Nephron progenitor cell (in vitro differentiated cells): ENCODE measurements at regions not wholly inside any gene's neighbourhood (a gene's known extent, or its start where the extent isn't known, plus 50 kb on each side); places are given as distances from the start of the nearest gene placed in this dataset.

Experiments
- DNase-seq: peaks from one replicate; pipeline ENCODE4 v3.0.0; 2021
- H3K27ac Mint-ChIP-seq: 2 replicates; pipeline ENCODE4 v1.8.0; 2021; ENCODE audit warnings: mild to moderate bottlenecking, moderate library complexity, mixed read lengths
- H3K27me3 Mint-ChIP-seq: 2 replicates; pipeline ENCODE4 v1.8.0; 2021; ENCODE audit warnings: mild to moderate bottlenecking, low read depth, mixed read lengths; ENCODE audit not compliant: poor library complexity
- H3K36me3 Mint-ChIP-seq: 2 replicates; pipeline ENCODE4 v1.8.0; 2021; ENCODE audit warnings: low read depth, mixed read lengths
- H3K4me1 Mint-ChIP-seq: 2 replicates; pipeline ENCODE4 v1.8.0; 2021; ENCODE audit warnings: mixed read lengths
- H3K4me3 Mint-ChIP-seq: 2 replicates; pipeline ENCODE4 v1.8.0; 2021; ENCODE audit warnings: mild to moderate bottlenecking, moderate library complexity, mixed read lengths
- H3K9me3 Mint-ChIP-seq: 2 replicates; pipeline ENCODE4 v1.8.0; 2021; ENCODE audit warnings: mild to moderate bottlenecking, moderate library complexity, mixed read lengths
- CTCF ChIP-seq: fragments of 200-600 bp; sonication (generic); IDR thresholded peaks from 2 replicates; pipeline ENCODE4 v1.5.0; 2021; ENCODE audit warnings: antibody characterized with exemption

GRCh38 chr3:152120601-152121269 lies 148.0 kb upstream of the MBNL1 start:
- Mint-ChIP-seq H3K4me1 (peaks cover 4% of the 10 kb centered on the region), H3K27ac (no peak overlapping the region), H3K4me3 (no peak overlapping the region), H3K9me3 (no peaks in the 10 kb centered on the region), H3K27me3 (peaks cover 4% of the 10 kb centered on the region), H3K36me3 (no peaks in the 10 kb centered on the region)
- DNase-seq, result no peak
- TF ChIP-seq CTCF, result no peak

- Mint-ChIP-seq H3K27ac (no peak overlapping the region), H3K36me3 (no peaks in the 10 kb centered on the region), H3K4me3 (no peak overlapping the region), H3K4me1 (peaks cover 4% of the 10 kb centered on the region), H3K9me3 (no peaks in the 10 kb centered on the region), H3K27me3 (peaks cover 4% of the 10 kb centered on the region)
- DNase-seq, result no peak
- no peak for TF ChIP-seq CTCF
These were observed 147.5 kb upstream of the MBNL1 start for GRCh38 chr3:152121270-152121636.

- Mint-ChIP-seq H3K27ac (no peak overlapping the region), H3K4me1 (peaks cover 4% of the 10 kb centered on the region), H3K9me3 (no peaks in the 10 kb centered on the region), H3K4me3 (no peak overlapping the region), H3K27me3 (peaks cover 4% of the 10 kb centered on the region), H3K36me3 (no peaks in the 10 kb centered on the region)
- no peak for TF ChIP-seq CTCF
- DNase-seq, result no peak
These were observed 145.9 kb upstream of the MBNL1 start for GRCh38 chr3:152122851-152123250.

- no peak for TF ChIP-seq CTCF
- H3K36me3 Mint-ChIP-seq, result no peaks in the 10 kb centered on the region
- H3K9me3 Mint-ChIP-seq, result no peaks in the 10 kb centered on the region
- H3K4me1 Mint-ChIP-seq, result peaks cover 4% of the 10 kb centered on the region
- peaks cover 4% of the 10 kb centered on the region for H3K27me3 Mint-ChIP-seq
- no peak overlapping the region for H3K4me3 Mint-ChIP-seq
- no peak for DNase-seq
- H3K27ac Mint-ChIP-seq, result no peak overlapping the region
These were observed 145.3 kb upstream of the MBNL1 start for GRCh38 chr3:152123457-152123856.

- H3K4me1 Mint-ChIP-seq, result peaks cover 4% of the 10 kb centered on the region
- H3K36me3 Mint-ChIP-seq, result no peaks in the 10 kb centered on the region
- no peaks in the 10 kb centered on the region for H3K27me3 Mint-ChIP-seq
- DNase-seq, result no peak
- no peaks in the 10 kb centered on the region for H3K9me3 Mint-ChIP-seq
- no peak for TF ChIP-seq CTCF
- no peak overlapping the region for H3K27ac Mint-ChIP-seq
- H3K4me3 Mint-ChIP-seq, result no peak overlapping the region
These were observed 142.5 kb upstream of the MBNL1 start for GRCh38 chr3:152126260-152126659.

- no peak overlapping the region for H3K4me3 Mint-ChIP-seq
- no peaks in the 10 kb centered on the region for H3K36me3 Mint-ChIP-seq
- no peak for TF ChIP-seq CTCF
- peaks cover 4% of the 10 kb centered on the region for H3K4me1 Mint-ChIP-seq
- no peak for DNase-seq
- no peak overlapping the region for H3K27ac Mint-ChIP-seq
- no peaks in the 10 kb centered on the region for H3K9me3 Mint-ChIP-seq
- H3K27me3 Mint-ChIP-seq, result no peaks in the 10 kb centered on the region
These were observed 141.7 kb upstream of the MBNL1 start for GRCh38 chr3:152127058-152127457.
